ENCODE measurements at regions not wholly inside any gene's neighbourhood (a gene's known extent, or its start where the extent isn't known, plus 50 kb on each side); places are given as distances from the start of the nearest gene placed in this dataset.
"Not testable (repeated sequence)": the region's sequence is repeated elsewhere in the genome, so short reads cannot be mapped to it uniquely, and the experiment has no call there.

GRCh38 chr4:160009656-160010493 lies 907.0 kb downstream of the RAPGEF2 start:
- no peaks in the 10 kb centered on the region for H3K36me3 Mint-ChIP-seq (ENCODE audit: low read depth)

GRCh38 chr4:160019936-160020335 lies 917.1 kb downstream of the RAPGEF2 start:
- intact Hi-C loops (cut with micrococcal nuclease), result no loop called here
- DNase-seq, result no peak
- Mint-ChIP-seq H3K36me3 (ENCODE audit: low read depth) (no peaks in the 10 kb centered on the region), H3K9me3 (peaks cover 13% of the 10 kb centered on the region), H3K4me3 (no peak overlapping the region), H3K4me1 (no peaks in the 10 kb centered on the region), H3K27me3 (no peaks in the 10 kb centered on the region), H3K27ac (no peak overlapping the region)

More at GRCh38 chr4:160009656-160010493, 907.0 kb downstream of the RAPGEF2 start:
- no peak for DNase-seq
- Mint-ChIP-seq H3K4me3 (no peak overlapping the region), H3K27me3 (no peaks in the 10 kb centered on the region), H3K27ac (no peak overlapping the region), H3K9me3 (no peaks in the 10 kb centered on the region), H3K4me1 (no peaks in the 10 kb centered on the region)
- intact Hi-C loops (cut with micrococcal nuclease), result no loop called here

- intact Hi-C loops (cut with micrococcal nuclease), result no loop called here
- DNase-seq, result no peak
- H3K9me3 Mint-ChIP-seq, result peaks cover 13% of the 10 kb centered on the region
- H3K4me3 Mint-ChIP-seq, result no peak overlapping the region
- no peaks in the 10 kb centered on the region for H3K27me3 Mint-ChIP-seq
- H3K4me1 Mint-ChIP-seq, result no peaks in the 10 kb centered on the region
- H3K36me3 Mint-ChIP-seq (ENCODE audit: low read depth), result no peaks in the 10 kb centered on the region
- H3K27ac Mint-ChIP-seq, result no peak overlapping the region
Measured at GRCh38 chr4:160020804-160021203, 917.9 kb downstream of the RAPGEF2 start.

DNA sequence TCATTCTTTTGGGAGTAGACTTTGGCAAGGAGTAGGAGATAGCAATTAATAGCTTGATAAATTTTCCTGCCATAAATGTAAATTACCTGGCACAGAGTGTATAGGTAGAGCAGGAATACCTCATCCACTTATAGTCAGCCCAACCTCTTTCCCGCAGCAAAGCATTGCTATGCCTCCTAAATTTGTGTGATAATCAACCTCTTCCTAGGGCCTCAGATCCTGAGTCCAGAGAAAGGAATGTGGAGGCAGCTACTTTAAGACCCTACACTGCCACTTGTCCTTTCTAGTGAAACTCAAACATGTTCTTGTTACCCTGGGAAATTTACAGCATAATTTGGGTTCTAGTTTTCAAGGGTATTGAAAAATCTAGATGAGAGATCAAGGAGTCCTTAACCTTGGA lies 919.0 kb downstream of the RAPGEF2 start:
- intact Hi-C loops (cut with micrococcal nuclease), result no loop called here
- H3K9me3 Mint-ChIP-seq, result peaks cover 13% of the 10 kb centered on the region
- no peak overlapping the region for H3K27ac Mint-ChIP-seq
- no peaks in the 10 kb centered on the region for H3K36me3 Mint-ChIP-seq (ENCODE audit: low read depth)
- DNase-seq, result no peak
- no peak overlapping the region for H3K4me3 Mint-ChIP-seq
- no peaks in the 10 kb centered on the region for H3K27me3 Mint-ChIP-seq
- H3K4me1 Mint-ChIP-seq, result no peaks in the 10 kb centered on the region

DNA sequence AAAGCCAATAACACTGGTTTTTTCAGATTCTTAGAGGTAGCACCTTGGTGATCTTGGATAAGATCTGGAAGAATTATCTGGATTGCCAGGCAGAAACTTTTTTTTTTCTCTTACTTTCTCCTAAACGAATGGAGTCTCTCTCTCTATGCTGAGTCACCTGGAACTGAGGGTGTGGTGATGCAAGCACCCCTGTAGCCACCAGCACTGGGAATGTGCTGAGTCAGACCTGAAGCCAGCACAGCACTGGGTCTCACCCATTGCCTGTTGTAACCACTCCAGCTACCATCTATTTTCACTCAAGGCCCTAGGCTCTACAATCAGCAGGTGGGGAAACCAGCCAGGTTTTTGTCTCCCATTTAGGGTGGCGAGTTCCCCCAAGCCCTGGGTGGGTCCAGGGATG lies 923.8 kb downstream of the RAPGEF2 start:
- DNase-seq, result no peak
- Mint-ChIP-seq H3K36me3 (ENCODE audit: low read depth) (no peaks in the 10 kb centered on the region), H3K4me1 (no peaks in the 10 kb centered on the region), H3K4me3 (no peak overlapping the region), H3K9me3 (no peaks in the 10 kb centered on the region), H3K27me3 (no peaks in the 10 kb centered on the region), H3K27ac (no peak overlapping the region)
- intact Hi-C loops (cut with micrococcal nuclease), result no loop called here

GRCh38 chr4:160034501-160034900 lies 931.6 kb downstream of the RAPGEF2 start:
- Mint-ChIP-seq H3K27me3 (no peaks in the 10 kb centered on the region), H3K4me3 (no peak overlapping the region), H3K27ac (no peak overlapping the region), H3K4me1 (no peaks in the 10 kb centered on the region), H3K9me3 (no peaks in the 10 kb centered on the region), H3K36me3 (ENCODE audit: low read depth) (no peaks in the 10 kb centered on the region)
- intact Hi-C loops (cut with micrococcal nuclease), result no loop called here
- DNase-seq, result no peak

GRCh38 chr4:160038615-160039014 lies 935.7 kb downstream of the RAPGEF2 start:
- no peaks in the 10 kb centered on the region for H3K9me3 Mint-ChIP-seq
- no peaks in the 10 kb centered on the region for H3K27me3 Mint-ChIP-seq
- H3K4me1 Mint-ChIP-seq, result no peaks in the 10 kb centered on the region
- no peaks in the 10 kb centered on the region for H3K36me3 Mint-ChIP-seq (ENCODE audit: low read depth)
- H3K4me3 Mint-ChIP-seq, result no peak overlapping the region
- intact Hi-C loops (cut with micrococcal nuclease), result no loop called here
- no peak for DNase-seq
- no peak overlapping the region for H3K27ac Mint-ChIP-seq

DNA sequence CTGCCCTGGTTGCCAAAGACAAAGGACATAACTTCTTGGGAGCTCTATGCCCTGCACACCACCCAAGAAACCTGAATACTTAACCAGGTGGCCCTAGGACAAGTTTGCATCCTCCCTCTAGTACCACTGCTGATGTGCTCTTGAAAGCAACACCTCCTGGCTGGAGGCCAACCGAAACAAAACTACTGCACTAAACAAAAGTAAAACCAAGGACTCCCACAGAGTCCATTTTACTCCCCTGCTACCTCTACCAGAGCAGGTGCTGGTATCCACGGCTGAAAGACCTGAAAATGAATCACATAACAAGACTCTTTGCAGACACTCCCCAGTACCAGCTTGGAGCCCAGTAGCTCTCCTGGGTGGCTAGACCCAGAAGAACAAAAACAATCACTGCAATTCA lies 941.8 kb downstream of the RAPGEF2 start:
- DNase-seq, result no peak
- no peaks in the 10 kb centered on the region for H3K36me3 Mint-ChIP-seq (ENCODE audit: low read depth)
- no peak overlapping the region for H3K4me3 Mint-ChIP-seq
- no peak overlapping the region for H3K27ac Mint-ChIP-seq
- no peaks in the 10 kb centered on the region for H3K27me3 Mint-ChIP-seq
- H3K4me1 Mint-ChIP-seq, result no peaks in the 10 kb centered on the region
- peaks cover 3% of the 10 kb centered on the region for H3K9me3 Mint-ChIP-seq
- intact Hi-C loops (cut with micrococcal nuclease), result no loop called here

DNA sequence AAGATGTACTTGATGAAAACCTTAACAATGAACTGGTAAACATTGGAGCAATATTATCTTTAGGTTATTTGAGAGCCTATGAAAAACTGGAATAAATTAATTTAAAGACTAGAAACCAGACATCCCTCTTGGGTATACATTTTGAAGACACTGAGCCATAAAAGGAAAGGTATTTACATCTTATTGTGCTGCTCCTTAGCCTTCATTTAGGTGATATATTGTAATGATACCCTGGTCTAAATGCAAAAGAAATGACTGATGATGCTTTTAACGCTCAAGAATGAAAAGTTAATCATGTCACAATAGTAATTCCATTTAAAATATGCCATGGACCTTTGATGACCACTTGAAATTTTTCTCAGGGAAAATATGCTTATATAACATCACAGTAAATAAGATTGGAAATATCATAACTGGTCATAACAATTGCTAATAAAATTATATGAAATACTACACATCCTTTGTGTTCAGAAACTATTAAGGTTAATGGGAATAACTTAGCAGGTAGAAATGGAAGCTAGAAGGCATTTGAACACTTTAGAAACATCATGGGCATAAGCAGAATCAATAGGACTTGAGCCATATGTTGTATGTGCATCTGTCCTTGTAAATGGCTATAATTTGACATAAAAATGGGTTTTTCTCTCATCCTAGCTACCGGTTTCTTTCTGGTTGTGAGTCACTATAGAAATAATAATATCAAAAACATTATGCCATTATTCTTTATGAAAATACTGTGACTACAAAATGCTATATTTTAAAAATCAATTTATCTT lies 979.7 kb downstream of the RAPGEF2 start:
- no peak overlapping the region for H3K4me3 Mint-ChIP-seq
- no peak for DNase-seq
- no peaks in the 10 kb centered on the region for H3K36me3 Mint-ChIP-seq (ENCODE audit: low read depth)
- no peaks in the 10 kb centered on the region for H3K27me3 Mint-ChIP-seq
- H3K4me1 Mint-ChIP-seq, result no peaks in the 10 kb centered on the region
- peaks cover 5% of the 10 kb centered on the region for H3K9me3 Mint-ChIP-seq
- intact Hi-C loops (cut with micrococcal nuclease), result no loop called here
- H3K27ac Mint-ChIP-seq, result no peak overlapping the region

DNA sequence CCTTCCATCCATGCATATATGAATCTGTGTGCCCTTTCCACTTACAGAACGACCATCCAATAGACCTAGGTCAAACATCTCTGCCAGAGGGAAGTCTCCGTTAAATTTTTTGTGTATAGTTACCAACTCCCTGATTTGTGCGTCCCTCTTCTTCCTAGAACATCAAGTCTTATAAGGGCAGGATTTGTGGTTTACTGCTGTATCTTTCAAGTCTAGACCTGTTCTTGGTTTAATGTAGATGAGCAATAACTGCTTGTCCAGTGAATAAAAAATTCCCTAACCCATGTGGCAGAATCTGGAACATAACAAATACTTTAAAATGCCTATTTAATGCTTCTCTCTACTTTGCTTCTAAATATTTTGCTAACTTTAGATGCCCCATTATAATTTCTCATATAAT lies 988.8 kb downstream of the RAPGEF2 start:
- DNase-seq, result no peak
- intact Hi-C loops (cut with micrococcal nuclease), result no loop called here
- Mint-ChIP-seq H3K4me1 (no peaks in the 10 kb centered on the region), H3K9me3 (peaks cover 5% of the 10 kb centered on the region), H3K27ac (no peak overlapping the region), H3K36me3 (ENCODE audit: low read depth) (no peaks in the 10 kb centered on the region), H3K27me3 (no peaks in the 10 kb centered on the region), H3K4me3 (no peak overlapping the region)

DNA sequence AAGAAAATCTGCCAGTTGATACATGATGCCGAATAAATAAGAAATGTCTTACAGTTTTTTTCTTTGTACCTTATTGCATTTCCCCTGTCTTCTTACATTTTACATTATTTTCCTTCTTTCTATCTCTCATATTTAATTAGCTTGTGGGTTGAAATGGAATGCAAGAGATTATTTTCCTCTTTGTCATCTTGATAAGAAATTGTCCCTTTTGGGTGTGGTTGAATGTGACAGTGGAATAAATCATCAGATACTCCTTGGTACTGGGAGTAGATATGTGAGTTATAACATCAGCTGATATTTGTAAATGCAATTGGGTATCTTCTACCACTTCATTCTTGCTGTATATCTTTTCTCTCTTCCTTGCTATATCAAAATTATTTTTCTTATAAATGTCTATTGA lies 997.4 kb downstream of the RAPGEF2 start:
- intact Hi-C loops (cut with micrococcal nuclease), result no loop called here
- H3K27ac Mint-ChIP-seq, result no peak overlapping the region
- DNase-seq, result no peak
- no peak overlapping the region for H3K4me3 Mint-ChIP-seq
- no peaks in the 10 kb centered on the region for H3K27me3 Mint-ChIP-seq
- H3K36me3 Mint-ChIP-seq (ENCODE audit: low read depth), result no peaks in the 10 kb centered on the region
- no peaks in the 10 kb centered on the region for H3K4me1 Mint-ChIP-seq
- H3K9me3 Mint-ChIP-seq, result no peaks in the 10 kb centered on the region

GRCh38 chr4:160110891-160111290 lies 1008.0 kb downstream of the RAPGEF2 start:
- no peaks in the 10 kb centered on the region for H3K4me1 Mint-ChIP-seq
- H3K9me3 Mint-ChIP-seq, result peaks cover 4% of the 10 kb centered on the region
- no peak overlapping the region for H3K27ac Mint-ChIP-seq
- no peak for DNase-seq
- H3K36me3 Mint-ChIP-seq (ENCODE audit: low read depth), result no peaks in the 10 kb centered on the region
- no peaks in the 10 kb centered on the region for H3K27me3 Mint-ChIP-seq
- H3K4me3 Mint-ChIP-seq, result no peak overlapping the region
- intact Hi-C loops (cut with micrococcal nuclease), result no loop called here

DNA sequence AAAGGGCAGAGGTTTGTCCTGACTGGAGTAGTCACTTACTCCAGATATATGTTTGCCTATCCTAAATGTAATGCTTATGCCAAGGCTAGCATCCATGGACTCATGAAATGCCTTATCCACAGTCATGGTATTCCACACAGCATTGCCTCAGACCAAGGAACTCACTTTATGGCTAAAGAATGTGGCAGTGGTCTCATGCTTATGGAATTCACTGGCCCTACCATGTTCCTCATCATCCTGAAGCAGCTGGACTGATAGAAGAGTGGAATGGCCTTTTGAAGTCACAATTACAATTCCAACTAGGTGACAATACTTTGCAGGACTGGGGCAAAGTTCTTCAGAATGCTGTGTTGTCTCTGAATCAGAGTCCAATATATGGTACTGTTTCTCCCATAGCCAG lies 1014.8 kb downstream of the RAPGEF2 start:
- DNase-seq, result no peak
- Mint-ChIP-seq H3K4me3 (no peak overlapping the region), H3K9me3 (peaks cover 11% of the 10 kb centered on the region), H3K27me3 (no peaks in the 10 kb centered on the region), H3K27ac (no peak overlapping the region), H3K4me1 (no peaks in the 10 kb centered on the region), H3K36me3 (ENCODE audit: low read depth) (no peaks in the 10 kb centered on the region)
- intact Hi-C loops (cut with micrococcal nuclease), result no loop called here

DNA sequence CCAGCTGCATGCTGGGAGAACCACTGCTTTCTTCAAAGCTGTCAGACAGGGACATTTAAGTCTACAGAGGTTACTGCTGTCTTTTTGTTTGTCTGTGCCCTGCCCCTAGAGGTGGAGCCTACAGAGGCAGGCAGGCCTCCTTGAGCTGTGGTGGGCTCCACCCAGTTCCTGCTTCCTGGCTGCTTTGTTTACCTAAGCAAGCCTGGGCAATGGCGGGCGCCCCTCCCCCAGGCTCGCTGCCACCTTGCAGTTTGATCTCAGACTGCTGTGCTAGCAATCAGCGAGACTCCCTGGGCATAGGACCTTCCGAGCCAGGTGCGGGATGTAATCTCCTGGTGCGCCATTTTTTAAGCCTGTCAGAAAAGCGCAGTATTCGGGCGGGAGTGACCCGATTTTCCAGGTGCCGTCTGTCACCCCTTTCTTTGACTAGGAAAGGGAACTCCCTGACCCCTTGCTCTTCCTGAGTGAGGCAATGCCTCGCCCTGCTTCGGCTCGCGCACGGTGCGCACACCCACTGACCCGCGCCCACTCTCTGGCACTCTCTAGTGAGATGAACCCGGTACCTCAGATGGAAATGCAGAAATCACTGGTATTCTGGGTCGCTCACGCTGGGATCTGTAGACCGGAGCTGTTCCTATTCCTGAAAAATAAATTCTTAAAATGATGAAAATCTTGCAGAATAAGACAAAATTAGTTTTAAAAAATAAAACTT lies 1022.9 kb downstream of the RAPGEF2 start:
- intact Hi-C loops (cut with micrococcal nuclease); H3K27me3 Mint-ChIP-seq; H3K36me3 Mint-ChIP-seq (ENCODE audit: low read depth); DNase-seq; H3K9me3 Mint-ChIP-seq; H3K27ac Mint-ChIP-seq; H3K4me3 Mint-ChIP-seq; H3K4me1 Mint-ChIP-seq: not testable (repeated sequence)

Measured in activated CD4-positive, alpha-beta T cell treated with anti-CD3 and anti-CD28 coated beads, Interleukin-2, amount 10 ng/mL, durations not matched to agents 24 days and 14 days (primary cell).